ENCODE measurements at regions not wholly inside any gene's neighbourhood (a gene's known extent, or its start where the extent isn't known, plus 50 kb on each side); places are given as distances from the start of the nearest gene placed in this dataset.

GRCh38 chr12:4216187-4216927 is 57.2 kb upstream of the CCND2 start:
- no peak for DNase-seq
- Histone ChIP-seq H3K36me3 (replicated peaks in 1 of 2; ENCODE audit: control insufficient read depth in 1 of 2, insufficient read depth in 2 of 2, low read length in 1 of 2) (no peaks in the 10 kb centered on the region), H3K27ac (ENCODE audit: low read depth in 2 of 2, low read length in 1 of 2) (no peak overlapping the region), H3K79me2 (ENCODE audit: insufficient read depth) (no peaks in the 10 kb centered on the region), H2AFZ (ENCODE audit: low read depth) (no peak overlapping the region), H3K27me3 (ENCODE audit: insufficient read depth) (peaks cover 22% of the 10 kb centered on the region), H3K9me3 (no peaks in the 10 kb centered on the region), H4K20me1 (ENCODE audit: insufficient read depth) (no peaks in the 10 kb centered on the region), H3K4me3 (ENCODE audit: low read depth in 2 of 2, low read length in 1 of 2) (no peak overlapping the region), H3K4me2 (no peak overlapping the region), H3K4me1 (ENCODE audit: control insufficient read depth in 1 of 2, insufficient read depth in 2 of 2, low read depth in 1 of 2, low read length in 1 of 2) (no peaks in the 10 kb centered on the region), H3F3A (replicated peaks; ENCODE audit: insufficient read depth) (no peaks in the 10 kb centered on the region), H3K9ac (no peak overlapping the region), H3K9me2 (no peaks in the 10 kb centered on the region)
- no peak for TF ChIP-seq NRF1 (IDR thresholded peaks at IDR 0.05; ENCODE audit: low read depth, low read length)
- TF ChIP-seq ZBTB33 (IDR thresholded peaks at IDR 0.05; ENCODE audit: borderline replicate concordance, low read depth): no peak
- no peak for TF ChIP-seq USF1 (IDR thresholded peaks at IDR 0.05; ENCODE audit: borderline replicate concordance, low read depth)
- TF ChIP-seq GATA2 (CRISPR knock-in tag; IDR thresholded peaks at IDR 0.05): no peak
- no peak for TF ChIP-seq GABPA (IDR thresholded peaks at IDR 0.05; ENCODE audit: low read depth)
- no peak for TF ChIP-seq SMC3 (IDR thresholded peaks at IDR 0.05; ENCODE audit: low read depth, low read length)
- TF ChIP-seq YY1 (IDR thresholded peaks at IDR 0.05; ENCODE audit: low read depth): no peak
- TF ChIP-seq RCOR1 (IDR thresholded peaks at IDR 0.05; ENCODE audit: low read length): no peak
- no peak for TF ChIP-seq RXRA (IDR thresholded peaks at IDR 0.05; ENCODE audit: borderline replicate concordance, low read depth)
- no peak for TF ChIP-seq FOXJ3 (CRISPR knock-in tag; IDR thresholded peaks at IDR 0.05)
- no peak for TF ChIP-seq SIN3A (IDR thresholded peaks at IDR 0.05; ENCODE audit: borderline replicate concordance, low read depth, low read length)
- TF ChIP-seq FOSL2 (IDR thresholded peaks at IDR 0.05; ENCODE audit: borderline replicate concordance, low read depth): no peak
- no peak for TF ChIP-seq USF2 (IDR thresholded peaks at IDR 0.05; ENCODE audit: borderline replicate concordance, low read depth, low read length)
- no peak for TF ChIP-seq MEF2A (IDR thresholded peaks at IDR 0.05; ENCODE audit: borderline replicate concordance, low read depth)
- TF ChIP-seq EZH2phosphoT487 (IDR thresholded peaks at IDR 0.05; ENCODE audit: borderline replicate concordance, low read depth): no peak
- no peak for TF ChIP-seq IRF3 (IDR thresholded peaks at IDR 0.05; ENCODE audit: low read depth, low read length)
- TF ChIP-seq JUND (IDR thresholded peaks at IDR 0.05): no peak
- no peak for TF ChIP-seq NFIC (IDR thresholded peaks at IDR 0.05; ENCODE audit: borderline replicate concordance)
- CTCF ChIA-PET: interaction anchor here (1.9 kb wide), 1 partner anchor 60 kb away, joined by 6 read pairs; no protein-coding TSS in a partner anchor
- POLR2A ChIA-PET: no interaction called here
- WGBS (ENCODE audit: low lambda C conversion rate): 6% methylated on average over 5 of the region's 5 CpGs
